Ishikawa (cell line): ENCODE measurements at regions not wholly inside any gene's neighbourhood (a gene's known extent, or its start where the extent isn't known, plus 50 kb on each side); places are given as distances from the start of the nearest gene placed in this dataset.

Experiments used
- CREB1 ChIP-seq: IDR thresholded peaks from 2 replicates; pipeline ENCODE4 v1.6.1; 2012; ENCODE audit warnings: low read depth
- EGR1 ChIP-seq: IDR thresholded peaks from 2 replicates; pipeline ENCODE4 v1.6.1; 2012
- NFIC ChIP-seq: IDR thresholded peaks from 2 replicates; pipeline ENCODE4 v1.6.1; 2012
- REST ChIP-seq: IDR thresholded peaks from 2 replicates; pipeline ENCODE4 v1.6.1; 2012; ENCODE audit warnings: low read depth, mild to moderate bottlenecking
- YY1 ChIP-seq: IDR thresholded peaks from 2 replicates; pipeline ENCODE4 v1.6.1; 2012; ENCODE audit warnings: low read depth

GRCh38 chr4:58761563-58761962 is 1651.4 kb upstream of the IGFBP7 start:
- TF ChIP-seq CREB1 (no peak), EGR1 (no peak), YY1 (no peak), REST (no peak), NFIC (no peak)
